Duodenal mucosa (tissue), 2 donors: ENCODE measurements at regions not wholly inside any gene's neighbourhood (a gene's known extent, or its start where the extent isn't known, plus 50 kb on each side); places are given as distances from the start of the nearest gene placed in this dataset.

Source experiments
- H3K27ac ChIP-seq: one replicate; pipeline ENCODE4 v1.7.0; 2013; ENCODE audit warnings: low read depth, low read length
- H3K27me3 ChIP-seq, 2 donors: one replicate each; pipeline ENCODE4 v1.7.0; 2013; ENCODE audit warnings: low read length in 2 of 2, control low read depth in 1 of 2; ENCODE audit not compliant: insufficient read depth in 2 of 2, control insufficient read depth in 1 of 2
- H3K36me3 ChIP-seq, 2 donors: one replicate each; pipeline ENCODE4 v1.7.0; 2013; ENCODE audit warnings: low read length in 2 of 2, control low read depth in 1 of 2; ENCODE audit not compliant: insufficient read depth in 2 of 2, control insufficient read depth in 1 of 2
- H3K4me1 ChIP-seq, 2 donors: one replicate each; pipeline ENCODE4 v1.7.0; 2013; ENCODE audit warnings: low read length in 2 of 2, control low read depth in 1 of 2; ENCODE audit not compliant: insufficient read depth in 2 of 2, control insufficient read depth in 1 of 2
- H3K4me3 ChIP-seq, 2 donors: one replicate each; pipeline ENCODE4 v1.7.0; 2013; ENCODE audit warnings: low read length in 2 of 2, low read depth in 1 of 2
- H3K9ac ChIP-seq, 2 donors: one replicate each; pipeline ENCODE4 v1.7.0; 2013; ENCODE audit warnings: low read length in 2 of 2, low read depth in 1 of 2
- H3K9me3 ChIP-seq, 2 donors: one replicate each; pipeline ENCODE4 v1.7.0; 2013; ENCODE audit warnings: low read length in 2 of 2, control low read depth in 1 of 2; ENCODE audit not compliant: control insufficient read depth in 1 of 2

GRCh38 chr10:29785701-29786100 is 150.9 kb upstream of the SVIL start:
- Histone ChIP-seq H3K4me1 (no peaks in the 10 kb centered on the region), H3K9me3 (peaks cover 0 to 4% of the 10 kb centered on the region in 2 donors), H3K4me3 (no peak overlapping the region), H3K27ac (no peak overlapping the region), H3K9ac (no peak overlapping the region), H3K36me3 (no peaks in the 10 kb centered on the region), H3K27me3 (no peaks in the 10 kb centered on the region)

GRCh38 chr10:29784175-29784773 is 149.5 kb upstream of the SVIL start:
- Histone ChIP-seq H3K27ac (no peak overlapping the region), H3K27me3 (no peaks in the 10 kb centered on the region), H3K9ac (no peak overlapping the region), H3K9me3 (peaks cover 0 to 4% of the 10 kb centered on the region in 2 donors), H3K4me1 (no peaks in the 10 kb centered on the region), H3K36me3 (no peaks in the 10 kb centered on the region), H3K4me3 (no peak overlapping the region)

GRCh38 chr10:29783201-29783947 is 148.6 kb upstream of the SVIL start:
- Histone ChIP-seq H3K4me3 (no peak overlapping the region), H3K36me3 (no peaks in the 10 kb centered on the region), H3K27me3 (no peaks in the 10 kb centered on the region), H3K9ac (no peak overlapping the region), H3K27ac (no peak overlapping the region), H3K9me3 (peaks cover 0 to 4% of the 10 kb centered on the region in 2 donors), H3K4me1 (no peaks in the 10 kb centered on the region)

- no peak overlapping the region for H3K27ac ChIP-seq
- H3K9me3 ChIP-seq: no peaks in the 10 kb centered on the region
- H3K36me3 ChIP-seq: no peaks in the 10 kb centered on the region
- no peak overlapping the region for H3K9ac ChIP-seq
- no peaks in the 10 kb centered on the region for H3K27me3 ChIP-seq
- H3K4me1 ChIP-seq: no peaks in the 10 kb centered on the region
- no peak overlapping the region for H3K4me3 ChIP-seq
Measured at GRCh38 chr10:29780639-29781038, 145.9 kb upstream of the SVIL start.

GRCh38 chr10:29780096-29780495 is 145.3 kb upstream of the SVIL start:
- Histone ChIP-seq H3K27me3 (no peaks in the 10 kb centered on the region), H3K9me3 (no peaks in the 10 kb centered on the region), H3K4me1 (no peaks in the 10 kb centered on the region), H3K9ac (no peak overlapping the region), H3K36me3 (no peaks in the 10 kb centered on the region), H3K27ac (no peak overlapping the region), H3K4me3 (no peak overlapping the region)

- Histone ChIP-seq H3K9me3 (no peaks in the 10 kb centered on the region), H3K9ac (no peak overlapping the region)
Measured at GRCh38 chr10:29776246-29776645, 141.5 kb upstream of the SVIL start.

GRCh38 chr10:29774475-29774874 is 139.7 kb upstream of the SVIL start:
- Histone ChIP-seq H3K27ac (no peak overlapping the region), H3K4me3 (no peak overlapping the region), H3K36me3 (no peaks in the 10 kb centered on the region), H3K4me1 (no peaks in the 10 kb centered on the region), H3K27me3 (no peaks in the 10 kb centered on the region), H3K9me3 (no peaks in the 10 kb centered on the region), H3K9ac (no peak overlapping the region)

More at GRCh38 chr10:29776246-29776645, 141.5 kb upstream of the SVIL start:
- Histone ChIP-seq H3K4me3 (no peak overlapping the region), H3K36me3 (no peaks in the 10 kb centered on the region), H3K27ac (no peak overlapping the region), H3K27me3 (no peaks in the 10 kb centered on the region), H3K4me1 (no peaks in the 10 kb centered on the region)

GRCh38 chr10:29773675-29774091 is 138.9 kb upstream of the SVIL start:
- H3K4me3 ChIP-seq: no peak overlapping the region
- no peaks in the 10 kb centered on the region for H3K4me1 ChIP-seq
- no peaks in the 10 kb centered on the region for H3K27me3 ChIP-seq
- H3K9ac ChIP-seq: no peak overlapping the region
- no peaks in the 10 kb centered on the region for H3K9me3 ChIP-seq
- H3K36me3 ChIP-seq: no peaks in the 10 kb centered on the region
- no peak overlapping the region for H3K27ac ChIP-seq

- Histone ChIP-seq H3K27me3 (no peaks in the 10 kb centered on the region), H3K9ac (no peak overlapping the region), H3K9me3 (no peaks in the 10 kb centered on the region), H3K36me3 (no peaks in the 10 kb centered on the region), H3K27ac (no peak overlapping the region), H3K4me3 (no peak overlapping the region), H3K4me1 (no peaks in the 10 kb centered on the region)
Measured at GRCh38 chr10:29772403-29772802, 137.6 kb upstream of the SVIL start.

- Histone ChIP-seq H3K9ac (no peak overlapping the region), H3K4me3 (no peak overlapping the region), H3K4me1 (no peaks in the 10 kb centered on the region), H3K36me3 (no peaks in the 10 kb centered on the region), H3K27me3 (no peaks in the 10 kb centered on the region), H3K27ac (no peak overlapping the region), H3K9me3 (no peaks in the 10 kb centered on the region)
Measured at GRCh38 chr10:29771376-29771775, 136.6 kb upstream of the SVIL start.
